PC-3 (cell line): ENCODE measurements at regions not wholly inside any gene's neighbourhood (a gene's known extent, or its start where the extent isn't known, plus 50 kb on each side); places are given as distances from the start of the nearest gene placed in this dataset.
A peak's percentile ranks its signal among the peaks of the same experiment; 100 is the strongest.

Source experiments
- ATAC-seq: fragments of 200-7000 bp; cut with Tn5 transposase; 2 replicates; pipeline ENCODE4 v1.9.1; 2020; ENCODE audit warnings: mild to moderate bottlenecking, moderate library complexity
- BruUV-seq: library from RNA; stranded (reverse); fragments of 400-500 nt; replicated peaks from 2 replicates; lab custom pipeline; 2021; lab: Mats Ljungman, UMichigan
- CTCF ChIA-PET: fragments of 300-600 bp; sonication (Branson Sonifier 250); formaldehyde crosslinking; loops from one replicate; lab custom pipeline; 2022; ENCODE audit warnings: antibody characterized with exemption; lab: Charles Lee
- POLR2A ChIA-PET: fragments of 300-600 bp; sonication (Branson Sonifier 250); formaldehyde crosslinking; loops from one replicate; lab custom pipeline; 2022; ENCODE audit warnings: antibody characterized with exemption; ENCODE audit not compliant: unreplicated experiment; lab: Charles Lee
- DNase-seq: peaks from one replicate; pipeline ENCODE4 v3.0.0-alpha.2; 2015
- H2AFZ ChIP-seq: fragments of 300-600 bp; sonication (generic); 2 replicates; pipeline ENCODE4 v1.6.0; 2016; ENCODE audit warnings: antibody characterized with exemption, low read length
- H3F3A ChIP-seq: fragments of 300-600 bp; sonication (generic); one replicate; pipeline ENCODE4 v1.6.0; 2017; ENCODE audit warnings: antibody characterized with exemption, low read length, control low read depth, mild to moderate bottlenecking; ENCODE audit not compliant: unreplicated experiment
- H3K27ac ChIP-seq: fragments of 300-600 bp; sonication (generic); 2 replicates; pipeline ENCODE4 v1.5.1; 2016; ENCODE audit warnings: mild to moderate bottlenecking, low read length
- H3K27me3 ChIP-seq: fragments of 300-600 bp; sonication (generic); 2 replicates; pipeline ENCODE4 v1.6.1; 2016; ENCODE audit warnings: low read length, mixed read lengths
- H3K36me3 ChIP-seq: fragments of 300-600 bp; sonication (generic); 2 replicates; pipeline ENCODE4 v1.6.1; 2016; ENCODE audit warnings: low read depth, mixed run types, low read length, mixed read lengths
- H3K4me1 ChIP-seq: fragments of 300-600 bp; sonication (generic); 2 replicates; pipeline ENCODE4 v1.5.1; 2016; ENCODE audit warnings: low read length; ENCODE audit not compliant: insufficient read depth
- H3K4me2 ChIP-seq: fragments of 300-600 bp; sonication (generic); 2 replicates; pipeline ENCODE4 v1.6.0; 2016; ENCODE audit warnings: low read length
- H3K4me3 ChIP-seq: fragments of 300-600 bp; sonication (generic); 2 replicates; pipeline ENCODE4 v1.5.1; 2016; ENCODE audit warnings: mild to moderate bottlenecking, low read length, mixed read lengths
- H3K79me2 ChIP-seq: fragments of 300-600 bp; sonication (generic); 2 replicates; pipeline ENCODE4 v1.6.1; 2017; ENCODE audit warnings: low read length, mixed read lengths
- H3K9ac ChIP-seq: fragments of 300-600 bp; sonication (generic); 2 replicates; pipeline ENCODE4 v1.6.0; 2016; ENCODE audit warnings: mild to moderate bottlenecking, low read length
- H3K9me2 ChIP-seq: fragments of 300-600 bp; sonication (generic); replicated peaks from 2 replicates; pipeline ENCODE4 v1.6.1; 2016; ENCODE audit warnings: mixed run types, low read length, mixed read lengths
- H3K9me3 ChIP-seq: fragments of 300-600 bp; sonication (generic); 2 replicates; pipeline ENCODE4 v1.6.1; 2016; ENCODE audit warnings: low read length, mixed read lengths
- H4K20me1 ChIP-seq: fragments of 300-600 bp; sonication (generic); 2 replicates; pipeline ENCODE4 v1.6.1; 2016; ENCODE audit warnings: low read length, mixed read lengths
- CTCF ChIP-seq: fragments of 300-600 bp; sonication (generic); conservative IDR thresholded peaks from 2 replicates; pipeline ENCODE4 v1.5.1; 2017; ENCODE audit warnings: antibody characterized with exemption, low read depth, mild to moderate bottlenecking, low read length
- EZH2 ChIP-seq: fragments of 300-600 bp; sonication (generic); IDR thresholded peaks from one replicate; pipeline ENCODE4 v1.6.1; 2017; ENCODE audit warnings: antibody characterized with exemption, mild to moderate bottlenecking, low read length; ENCODE audit not compliant: unreplicated experiment
- EZH2phosphoT487 ChIP-seq: fragments of 300-600 bp; sonication (generic); IDR thresholded peaks from 2 replicates; pipeline ENCODE4 v1.6.1; 2018; ENCODE audit warnings: mild to moderate bottlenecking, antibody characterized with exemption, low read length, borderline replicate concordance
- intact Hi-C: fragments of 100-400 bp; cut with micrococcal nuclease; formaldehyde crosslinking; loops from 2 replicates; pipeline ENCODE4 v1.9.0; 2023

DNA sequence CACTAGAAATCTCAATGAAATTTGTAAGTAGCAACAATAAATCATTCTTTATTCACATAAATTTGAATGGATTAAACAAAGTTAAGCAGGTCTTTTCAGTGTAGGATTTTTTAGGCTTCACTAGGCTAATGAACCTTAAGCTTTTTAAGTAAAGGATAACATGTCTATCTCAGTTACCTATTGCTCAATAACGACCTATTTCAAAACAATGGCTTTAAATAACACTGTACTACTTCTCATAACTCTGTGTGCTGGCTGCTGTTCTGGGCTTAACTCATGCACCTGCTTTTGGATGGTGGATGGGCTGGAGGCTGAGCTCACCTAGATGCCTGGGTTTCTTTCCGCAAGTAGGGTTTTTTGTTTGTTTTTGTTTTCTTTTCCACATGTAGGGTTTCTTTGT is 495.0 kb upstream of the SLIT2 start:
- Histone ChIP-seq H3K36me3 (no peaks in the 10 kb centered on the region), H3K4me1 (no peaks in the 10 kb centered on the region), H2AFZ (no peak overlapping the region), H3K27me3 (no peaks in the 10 kb centered on the region), H3K4me3 (no peak overlapping the region), H3F3A (no peaks in the 10 kb centered on the region), H3K4me2 (no peak overlapping the region), H4K20me1 (no peaks in the 10 kb centered on the region), H3K9me2 (no peaks in the 10 kb centered on the region), H3K9ac (no peak overlapping the region), H3K9me3 (no peaks in the 10 kb centered on the region), H3K79me2 (no peaks in the 10 kb centered on the region), H3K27ac (no peak overlapping the region)
- ChIA-PET POLR2A (interaction anchor here (0.7 kb wide), 1 partner anchor 82 kb away, joined by 8 read pairs; no protein-coding TSS in a partner anchor), CTCF (no interaction called here)
- intact Hi-C loops: no loop called here
- TF ChIP-seq CTCF: no peak
- TF ChIP-seq EZH2phosphoT487: no peak
- TF ChIP-seq EZH2: no peak
- ATAC-seq (no peak), DNase-seq (no peak)
- no TSS peak for BruUV-seq

DNA sequence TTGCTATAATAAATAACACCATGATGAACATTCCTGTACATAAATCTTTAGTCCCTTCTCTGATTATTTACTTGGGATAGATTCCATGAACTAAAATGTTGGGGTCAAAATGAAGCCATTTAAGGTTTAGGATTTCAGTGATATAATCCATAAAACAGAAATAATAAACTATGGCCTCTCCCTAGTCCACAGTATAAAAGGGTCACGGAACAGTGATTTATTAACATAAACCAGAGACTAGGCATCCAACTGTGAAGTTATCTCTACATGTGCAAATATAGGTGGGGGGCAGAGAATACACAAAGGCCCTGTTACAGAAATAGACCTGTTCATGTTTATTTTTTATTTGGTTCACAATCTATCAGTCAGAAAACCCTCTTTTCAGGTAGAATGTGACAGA is 499.1 kb upstream of the SLIT2 start:
- DNase-seq (no peak), ATAC-seq (no peak)
- TF ChIP-seq CTCF (no peak), EZH2phosphoT487 (no peak), EZH2 (no peak)
- no peaks in the 10 kb centered on the region for H3K36me3 ChIP-seq
- H4K20me1 ChIP-seq: no peaks in the 10 kb centered on the region
- H3K4me3 ChIP-seq: no peak overlapping the region
- no peaks in the 10 kb centered on the region for H3K9me3 ChIP-seq
- no peak overlapping the region for H2AFZ ChIP-seq
- ChIA-PET CTCF (no interaction called here), POLR2A (no interaction called here)
- no peak overlapping the region for H3K4me2 ChIP-seq
- no peaks in the 10 kb centered on the region for H3K27me3 ChIP-seq
- peaks cover 5% of the 10 kb centered on the region for H3F3A ChIP-seq
- peaks cover 23% of the 10 kb centered on the region for H3K4me1 ChIP-seq
- intact Hi-C loops: no loop called here
- H3K27ac ChIP-seq: no peak overlapping the region
- no peaks in the 10 kb centered on the region for H3K79me2 ChIP-seq
- H3K9me2 ChIP-seq: no peaks in the 10 kb centered on the region
- no peak overlapping the region for H3K9ac ChIP-seq
- BruUV-seq: no TSS peak

- BruUV-seq: no TSS peak
These were observed 502.9 kb upstream of the SLIT2 start for GRCh38 chr4:19748519-19749479.

More at GRCh38 chr4:19748519-19749479, 502.9 kb upstream of the SLIT2 start:
- TF ChIP-seq CTCF (no peak), EZH2 (no peak)
- no peak overlapping the region for H3K4me3 ChIP-seq
- H3K79me2 ChIP-seq: no peaks in the 10 kb centered on the region
- peaks cover 5% of the 10 kb centered on the region for H3F3A ChIP-seq
- H3K4me2 ChIP-seq: peak overlapping the region; percentile 51
- intact Hi-C loops: loop anchor here (1.0 to 10.0 kb wide), 2 partner anchors 28 to 86 kb away; no protein-coding TSS in a partner anchor
- peak; percentile 95 for ATAC-seq
- H3K27ac ChIP-seq: peak overlapping the region; percentile 85
- no peaks in the 10 kb centered on the region for H4K20me1 ChIP-seq
- ChIA-PET POLR2A (interaction anchor here (0.5 kb wide), 1 partner anchor 667 kb away, joined by 15 read pairs; no protein-coding TSS in a partner anchor), CTCF (no interaction called here)
- peak; percentile 79 for DNase-seq
- no peaks in the 10 kb centered on the region; the same call in 1 of the 2 replicates for H3K9me2 ChIP-seq
- H3K4me1 ChIP-seq: peaks cover 25% of the 10 kb centered on the region
- H3K36me3 ChIP-seq: no peaks in the 10 kb centered on the region
- peak overlapping the region; percentile 19; the same call in 1 of the 2 replicates for H3K9ac ChIP-seq
- H3K27me3 ChIP-seq: no peaks in the 10 kb centered on the region
- no peak overlapping the region for H2AFZ ChIP-seq
- H3K9me3 ChIP-seq: no peaks in the 10 kb centered on the region
